ENCODE measurements at regions not wholly inside any gene's neighbourhood (a gene's known extent, or its start where the extent isn't known, plus 50 kb on each side); places are given as distances from the start of the nearest gene placed in this dataset.

GRCh38 chr2:65842104-65842503, 409.7 kb upstream of the SPRED2 start:
- no peak overlapping the region for H3K4me2 ChIP-seq
- H3K4me1 ChIP-seq (ENCODE audit: control insufficient read depth in 1 of 2, insufficient read depth in 2 of 2, low read depth in 1 of 2, low read length in 1 of 2) = peaks cover 0 to 5% of the 10 kb centered on the region in 2 experiments; a peak in 1 of 4 replicates
- H3K27ac ChIP-seq (ENCODE audit: low read depth in 2 of 2, low read length in 1 of 2) = no peak overlapping the region
- DNase-seq = no peak
- H4K20me1 ChIP-seq (ENCODE audit: insufficient read depth) = no peaks in the 10 kb centered on the region
- H3K27me3 ChIP-seq (ENCODE audit: insufficient read depth) = no peaks in the 10 kb centered on the region
- H3K79me2 ChIP-seq (ENCODE audit: insufficient read depth) = no peaks in the 10 kb centered on the region
- CTCF ChIA-PET = no interaction called here
- no peaks in the 10 kb centered on the region for H3K9me2 ChIP-seq
- no peak overlapping the region for H2AFZ ChIP-seq (ENCODE audit: low read depth)
- no peaks in the 10 kb centered on the region for H3K9me3 ChIP-seq
- TF ChIP-seq RCOR1 (IDR thresholded peaks at IDR 0.05; ENCODE audit: low read length) (no peak), SIN3A (IDR thresholded peaks at IDR 0.05; ENCODE audit: borderline replicate concordance, low read depth, low read length) (no peak), CHD2 (IDR thresholded peaks at IDR 0.05; ENCODE audit: low read length, partially characterized antibody) (no peak), POLR2AphosphoS5 (IDR thresholded peaks at IDR 0.05; ENCODE audit: low read depth, low read length) (no peak)
- H3K9ac ChIP-seq = no peak overlapping the region
- H3K4me3 ChIP-seq (ENCODE audit: low read depth in 2 of 2, low read length in 1 of 2) = no peak overlapping the region
- H3F3A ChIP-seq (replicated peaks; ENCODE audit: insufficient read depth) = no peaks in the 10 kb centered on the region
- POLR2A ChIA-PET = no interaction called here
- no peaks in the 10 kb centered on the region for H3K36me3 ChIP-seq (replicated peaks in 1 of 2; ENCODE audit: control insufficient read depth in 1 of 2, insufficient read depth in 2 of 2, low read length in 1 of 2)
- WGBS (ENCODE audit: low lambda C conversion rate) = 38% methylated on average over 1 of the region's 1 CpG

- Histone ChIP-seq H3K9ac (no peak overlapping the region), H3F3A (replicated peaks; ENCODE audit: insufficient read depth) (no peaks in the 10 kb centered on the region), H3K36me3 (replicated peaks in 1 of 2; ENCODE audit: control insufficient read depth in 1 of 2, insufficient read depth in 2 of 2, low read length in 1 of 2) (no peaks in the 10 kb centered on the region), H3K9me3 (no peaks in the 10 kb centered on the region), H2AFZ (ENCODE audit: low read depth) (no peak overlapping the region), H3K9me2 (no peaks in the 10 kb centered on the region), H4K20me1 (ENCODE audit: insufficient read depth) (no peaks in the 10 kb centered on the region), H3K79me2 (ENCODE audit: insufficient read depth) (no peaks in the 10 kb centered on the region), H3K27ac (ENCODE audit: low read depth in 2 of 2, low read length in 1 of 2) (no peak overlapping the region), H3K4me2 (no peak overlapping the region), H3K4me3 (ENCODE audit: low read depth in 2 of 2, low read length in 1 of 2) (no peak overlapping the region), H3K4me1 (ENCODE audit: control insufficient read depth in 1 of 2, insufficient read depth in 2 of 2, low read depth in 1 of 2, low read length in 1 of 2) (no peaks in the 10 kb centered on the region; a peak in 1 of 4 replicates), H3K27me3 (ENCODE audit: insufficient read depth) (no peaks in the 10 kb centered on the region)
- WGBS (ENCODE audit: low lambda C conversion rate) = 2% methylated on average over 1 of the region's 1 CpG
- CTCF ChIA-PET = no interaction called here
- POLR2A ChIA-PET = interaction anchor here (0.7 kb wide), 1 partner anchor 124 kb away, joined by 3 read pairs; no protein-coding TSS in a partner anchor
- TF ChIP-seq PBX3 (IDR thresholded peaks at IDR 0.05) (no peak), FOSL2 (IDR thresholded peaks at IDR 0.05; ENCODE audit: borderline replicate concordance, low read depth) (no peak), MXI1 (IDR thresholded peaks at IDR 0.05; ENCODE audit: low read depth, low read length) (no peak), USF1 (IDR thresholded peaks at IDR 0.05; ENCODE audit: borderline replicate concordance, low read depth) (no peak), ZBTB33 (IDR thresholded peaks at IDR 0.05; ENCODE audit: borderline replicate concordance, low read depth) (no peak), MAX (IDR thresholded peaks at IDR 0.05; ENCODE audit: low read depth) (no peak), YY1 (IDR thresholded peaks at IDR 0.05; ENCODE audit: low read depth) (no peak), REST (IDR thresholded peaks at IDR 0.05; ENCODE audit: low read depth, low read length) (no peak), EZH2phosphoT487 (IDR thresholded peaks at IDR 0.05; ENCODE audit: borderline replicate concordance, low read depth) (no peak), POLR2AphosphoS5 (IDR thresholded peaks at IDR 0.05; ENCODE audit: low read depth, low read length) (no peak), RXRA (IDR thresholded peaks at IDR 0.05; ENCODE audit: borderline replicate concordance, low read depth) (no peak), SMC3 (IDR thresholded peaks at IDR 0.05; ENCODE audit: low read depth, low read length) (no peak), TEAD4 (IDR thresholded peaks at IDR 0.05; ENCODE audit: borderline replicate concordance, insufficient read depth) (no peak), NRF1 (IDR thresholded peaks at IDR 0.05; ENCODE audit: low read depth, low read length) (no peak), RAD21 (IDR thresholded peaks at IDR 0.05; ENCODE audit: low read length) (no peak)
- DNase-seq = no peak
These were observed 403.7 kb upstream of the SPRED2 start for GRCh38 chr2:65835975-65836549.
